RWPE2 (cell line): ENCODE measurements at regions not wholly inside any gene's neighbourhood (a gene's known extent, or its start where the extent isn't known, plus 50 kb on each side); places are given as distances from the start of the nearest gene placed in this dataset.

Source experiments
- ATAC-seq: fragments of 200-7000 bp; cut with Tn5 transposase; 3 replicates; pipeline ENCODE4 v1.9.1; 2021; ENCODE audit warnings: low read depth
- DNase-seq: peaks from one replicate; pipeline ENCODE4 v3.0.0-alpha.2; 2020; ENCODE audit warnings: low spot score
- H3K27ac ChIP-seq: fragments of 450-650 bp; 2 replicates; pipeline ENCODE4 v1.5.1; 2017; ENCODE audit warnings: mild to moderate bottlenecking; ENCODE audit not compliant: poor library complexity, severe bottlenecking
- H3K27me3 ChIP-seq: fragments of 250-450 bp; sonication (Bioruptor Pico); 2 replicates; pipeline ENCODE4 v1.5.1; 2021; ENCODE audit warnings: mild to moderate bottlenecking, moderate library complexity; ENCODE audit not compliant: insufficient read depth, poor library complexity, severe bottlenecking
- H3K36me3 ChIP-seq: fragments of 250-450 bp; sonication (Bioruptor Pico); 2 replicates; pipeline ENCODE4 v1.5.1; 2020; ENCODE audit warnings: low read depth, mild to moderate bottlenecking, moderate library complexity
- H3K4me1 ChIP-seq: fragments of 250-450 bp; sonication (Bioruptor Pico); 2 replicates; pipeline ENCODE4 v1.5.1; 2021; ENCODE audit warnings: mild to moderate bottlenecking, moderate library complexity; ENCODE audit not compliant: insufficient read depth, poor library complexity, severe bottlenecking
- H3K4me3 ChIP-seq: fragments of 250-450 bp; sonication (Bioruptor Pico); 2 replicates; pipeline ENCODE4 v1.5.1; 2021; ENCODE audit warnings: mild to moderate bottlenecking, moderate library complexity; ENCODE audit not compliant: severe bottlenecking
- H3K9me3 ChIP-seq: fragments of 250-450 bp; sonication (Bioruptor Pico); 2 replicates; pipeline ENCODE4 v1.5.1; 2021; ENCODE audit warnings: mild to moderate bottlenecking, moderate library complexity; ENCODE audit not compliant: severe bottlenecking
- TF ChIP-seq, protein P1 (sequence below): fragments of 450-650 bp; IDR thresholded peaks from one replicate; pipeline ENCODE4 v1.5.1; 2017; ENCODE audit warnings: mild to moderate bottlenecking, moderate library complexity; ENCODE audit not compliant: poor library complexity, severe bottlenecking

DNA sequence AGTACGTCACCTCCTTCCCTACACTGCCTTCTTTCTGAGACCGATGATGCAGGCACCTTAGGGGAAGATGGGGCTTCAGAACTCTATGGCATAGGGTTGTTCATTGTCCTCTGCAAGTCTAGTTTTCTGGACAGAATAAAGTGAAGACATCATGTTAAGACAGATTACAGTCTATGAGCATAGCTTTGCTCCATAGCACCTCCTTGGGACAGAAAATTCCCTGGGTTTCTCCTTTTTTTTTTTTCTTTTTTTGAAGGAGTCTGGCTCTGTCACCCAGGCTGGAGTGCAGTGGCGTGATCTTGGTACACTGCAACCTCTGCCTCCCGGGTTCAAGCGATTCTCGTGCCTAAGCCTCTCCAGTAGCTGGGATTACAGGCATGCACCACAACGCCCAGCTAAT, 119.8 kb upstream of the CADM1 start:
- DNase-seq (no peak), ATAC-seq (no peak)

DNA sequence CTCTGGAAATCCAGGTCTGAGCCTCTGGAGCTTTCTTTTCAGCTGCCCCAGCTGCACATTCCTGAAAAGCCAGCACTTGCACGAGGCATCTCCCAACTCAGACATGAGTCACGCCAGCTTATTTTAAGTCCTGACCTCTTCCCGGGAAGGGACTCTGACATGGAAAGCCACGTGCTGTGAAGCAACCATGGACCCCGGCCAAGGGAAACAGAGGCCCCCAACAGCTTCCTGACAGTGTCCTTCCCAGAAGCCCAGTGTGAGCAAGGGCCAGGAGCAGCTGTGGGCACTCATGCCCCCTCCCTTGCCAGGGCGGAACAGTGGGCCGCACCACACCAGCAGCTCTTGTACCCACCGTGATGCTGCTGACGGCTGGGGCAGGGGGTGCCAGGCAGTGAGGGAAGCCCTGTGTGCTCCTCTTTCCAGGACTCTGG, 118.8 kb upstream of the CADM1 start:
- Histone ChIP-seq H3K27me3 (peaks cover 4% of the 10 kb centered on the region), H3K27ac (peak overlapping the region; percentile 37), H3K9me3 (no peaks in the 10 kb centered on the region), H3K4me1 (peaks cover 6% of the 10 kb centered on the region), H3K36me3 (no peaks in the 10 kb centered on the region), H3K4me3 (no peak overlapping the region)
- DNase-seq (peak; percentile 69), ATAC-seq (peak; percentile 91)
- TF ChIP-seq, protein P1, sequence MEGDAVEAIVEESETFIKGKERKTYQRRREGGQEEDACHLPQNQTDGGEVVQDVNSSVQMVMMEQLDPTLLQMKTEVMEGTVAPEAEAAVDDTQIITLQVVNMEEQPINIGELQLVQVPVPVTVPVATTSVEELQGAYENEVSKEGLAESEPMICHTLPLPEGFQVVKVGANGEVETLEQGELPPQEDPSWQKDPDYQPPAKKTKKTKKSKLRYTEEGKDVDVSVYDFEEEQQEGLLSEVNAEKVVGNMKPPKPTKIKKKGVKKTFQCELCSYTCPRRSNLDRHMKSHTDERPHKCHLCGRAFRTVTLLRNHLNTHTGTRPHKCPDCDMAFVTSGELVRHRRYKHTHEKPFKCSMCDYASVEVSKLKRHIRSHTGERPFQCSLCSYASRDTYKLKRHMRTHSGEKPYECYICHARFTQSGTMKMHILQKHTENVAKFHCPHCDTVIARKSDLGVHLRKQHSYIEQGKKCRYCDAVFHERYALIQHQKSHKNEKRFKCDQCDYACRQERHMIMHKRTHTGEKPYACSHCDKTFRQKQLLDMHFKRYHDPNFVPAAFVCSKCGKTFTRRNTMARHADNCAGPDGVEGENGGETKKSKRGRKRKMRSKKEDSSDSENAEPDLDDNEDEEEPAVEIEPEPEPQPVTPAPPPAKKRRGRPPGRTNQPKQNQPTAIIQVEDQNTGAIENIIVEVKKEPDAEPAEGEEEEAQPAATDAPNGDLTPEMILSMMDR = no peak

More for the DNA sequence above, 119.8 kb upstream of the CADM1 start:
- Histone ChIP-seq H3K4me3 (no peak overlapping the region), H3K27me3 (peaks cover 4% of the 10 kb centered on the region), H3K4me1 (peaks cover 6% of the 10 kb centered on the region), H3K9me3 (no peaks in the 10 kb centered on the region), H3K27ac (no peak overlapping the region), H3K36me3 (no peaks in the 10 kb centered on the region)
- TF ChIP-seq, protein P1 = no peak

DNA sequence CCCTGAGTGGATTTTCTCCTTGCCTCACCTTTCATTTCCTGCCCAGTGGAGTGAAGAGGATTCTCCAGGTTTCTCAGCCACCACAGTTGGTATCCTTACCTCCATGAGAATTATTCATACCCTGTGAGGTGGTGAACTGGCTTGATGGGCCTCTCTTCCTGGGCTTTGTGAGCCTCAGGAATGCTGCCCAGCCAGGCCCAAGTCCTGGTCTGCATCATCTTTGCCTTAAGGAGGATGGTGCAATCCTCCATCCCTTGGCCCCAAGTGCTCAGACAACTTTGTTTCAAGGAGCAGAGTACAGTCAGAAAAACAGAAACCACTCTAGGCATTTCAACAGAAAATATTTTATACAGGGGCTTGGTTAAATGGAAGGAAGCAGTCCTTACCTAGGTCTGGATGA, 114.2 kb upstream of the CADM1 start:
- Histone ChIP-seq H3K4me1 (peaks cover 6% of the 10 kb centered on the region), H3K4me3 (no peak overlapping the region), H3K27me3 (no peaks in the 10 kb centered on the region), H3K27ac (no peak overlapping the region), H3K9me3 (no peaks in the 10 kb centered on the region), H3K36me3 (no peaks in the 10 kb centered on the region)
- DNase-seq (no peak), ATAC-seq (no peak)
- TF ChIP-seq, protein P1 = no peak

DNA sequence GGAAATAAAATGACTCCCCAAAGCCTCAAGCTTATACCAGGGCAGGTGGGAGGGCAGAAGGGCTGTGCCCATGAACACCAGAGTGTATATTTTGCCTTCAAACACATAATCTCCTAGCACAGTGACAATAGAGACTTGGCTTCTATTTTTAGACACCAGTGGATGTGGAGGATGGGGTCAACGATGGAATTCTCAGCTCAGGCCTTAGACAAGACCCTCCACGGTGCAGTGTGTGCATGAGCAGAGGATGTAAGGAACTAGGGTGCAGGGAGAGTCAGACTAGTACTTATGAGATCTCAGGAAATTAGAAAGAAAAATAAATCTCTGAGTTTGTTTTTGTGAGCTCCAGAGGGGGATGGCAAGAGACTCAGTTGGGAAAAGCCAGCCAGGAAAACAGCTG, 113.6 kb upstream of the CADM1 start:
- no peak overlapping the region for H3K4me3 ChIP-seq
- no peak overlapping the region for H3K27ac ChIP-seq
- H3K9me3 ChIP-seq = no peaks in the 10 kb centered on the region
- H3K4me1 ChIP-seq = peaks cover 6% of the 10 kb centered on the region
- ATAC-seq (no peak), DNase-seq (no peak)
- H3K27me3 ChIP-seq = no peaks in the 10 kb centered on the region
- TF ChIP-seq, protein P1 = no peak
- H3K36me3 ChIP-seq = no peaks in the 10 kb centered on the region

DNA sequence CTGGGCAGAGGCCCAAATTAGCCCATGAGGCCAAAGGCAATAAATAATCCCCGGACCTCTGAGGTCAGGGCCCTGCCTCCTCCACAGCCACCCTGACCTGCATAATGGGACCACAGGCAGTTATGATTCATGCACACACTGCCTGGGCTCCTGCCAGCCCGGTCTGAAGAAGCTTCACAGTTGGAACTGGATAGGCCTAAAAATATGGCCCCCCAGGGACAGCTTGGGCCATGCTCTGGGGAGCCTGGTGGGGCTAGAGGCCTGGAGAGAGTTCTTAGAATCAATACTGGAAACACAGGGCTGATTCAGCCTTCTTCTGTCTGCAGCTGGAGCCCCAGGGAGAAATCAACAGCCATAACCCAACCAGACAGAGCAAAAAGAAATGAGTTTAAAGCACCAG, 112.8 kb upstream of the CADM1 start:
- ATAC-seq (no peak), DNase-seq (no peak)
- Histone ChIP-seq H3K4me3 (no peak overlapping the region), H3K27ac (no peak overlapping the region), H3K4me1 (no peaks in the 10 kb centered on the region), H3K36me3 (no peaks in the 10 kb centered on the region), H3K27me3 (no peaks in the 10 kb centered on the region), H3K9me3 (no peaks in the 10 kb centered on the region)
- TF ChIP-seq, protein P1 = no peak
